Caco-2 (cell line): ENCODE measurements at regions not wholly inside any gene's neighbourhood (a gene's known extent, or its start where the extent isn't known, plus 50 kb on each side); places are given as distances from the start of the nearest gene placed in this dataset.

Experiments
- BruUV-seq: library from RNA; stranded (reverse); fragments of 400-500 nt; replicated peaks from 2 replicates; lab custom pipeline; 2021; lab: Mats Ljungman, UMichigan
- CTCF ChIA-PET: fragments of 300-600 bp; sonication (Branson Sonifier 250); formaldehyde crosslinking; loops from one replicate; lab custom pipeline; 2022; ENCODE audit warnings: antibody characterized with exemption; lab: Charles Lee
- POLR2A ChIA-PET: fragments of 300-600 bp; sonication (Branson Sonifier 250); formaldehyde crosslinking; loops from one replicate; lab custom pipeline; 2022; ENCODE audit warnings: antibody characterized with exemption; lab: Charles Lee
- DNase-seq, 2 experiments: peaks; one replicate each; pipeline versions ENCODE4 v3.0.0 to v3.0.0-alpha.2; 2020 to 2022
- H3K27me3 ChIP-seq: replicated peaks from 2 replicates; pipeline ENCODE4 v1.6.0; 2011; ENCODE audit warnings: low read length; ENCODE audit not compliant: control insufficient read depth, insufficient read depth
- H3K36me3 ChIP-seq: 2 replicates; pipeline ENCODE4 v1.5.1; 2011; ENCODE audit warnings: low read length; ENCODE audit not compliant: control insufficient read depth, insufficient read depth
- H3K4me1 ChIP-seq: fragments of 250-450 bp; sonication (Bioruptor Pico); 2 replicates; pipeline ENCODE4 v1.5.1; 2020; ENCODE audit warnings: mild to moderate bottlenecking
- H3K4me3 ChIP-seq: 2 replicates; pipeline ENCODE4 v1.5.1; 2011; ENCODE audit warnings: low read depth, mild to moderate bottlenecking, control low read depth, low read length
- H3K9me3 ChIP-seq: fragments of 250-450 bp; sonication (Bioruptor Pico); 2 replicates; pipeline ENCODE4 v1.5.1; 2020; ENCODE audit warnings: mild to moderate bottlenecking, moderate library complexity
- H3K27ac Mint-ChIP-seq: one replicate; pipeline ENCODE4 v1.8.0; 2022; ENCODE audit warnings: mixed read lengths; ENCODE audit not compliant: unreplicated experiment
- H3K27me3 Mint-ChIP-seq: one replicate; pipeline ENCODE4 v1.8.0; 2022; ENCODE audit warnings: mixed read lengths; ENCODE audit not compliant: insufficient read depth, unreplicated experiment
- H3K36me3 Mint-ChIP-seq: one replicate; pipeline ENCODE4 v1.8.0; 2022; ENCODE audit warnings: mild to moderate bottlenecking, mixed read lengths; ENCODE audit not compliant: insufficient read depth, unreplicated experiment
- H3K4me1 Mint-ChIP-seq: one replicate; pipeline ENCODE4 v1.8.0; 2022; ENCODE audit warnings: low read depth, mixed read lengths; ENCODE audit not compliant: unreplicated experiment
- H3K4me3 Mint-ChIP-seq: one replicate; pipeline ENCODE4 v1.8.0; 2022; ENCODE audit warnings: mild to moderate bottlenecking, moderate library complexity, mixed read lengths; ENCODE audit not compliant: unreplicated experiment
- H3K9me3 Mint-ChIP-seq: one replicate; pipeline ENCODE4 v1.8.0; 2022; ENCODE audit warnings: mixed read lengths; ENCODE audit not compliant: unreplicated experiment
- CTCF ChIP-seq, 2 experiments: fragments of 200-600 bp in 1 of 2; IDR thresholded peaks; 1 replicate in 1 of 2; 2 replicates in 1 of 2; pipeline versions ENCODE4 v1.5.1 to v1.8.0; 2011 to 2022; ENCODE audit warnings: antibody characterized with exemption in 1 of 2, control low read depth in 1 of 2, inconsistent platforms in 1 of 2, low read depth in 1 of 2, low read length in 1 of 2, mild to moderate bottlenecking in 1 of 2, moderate library complexity in 1 of 2; ENCODE audit not compliant: insufficient read depth in 1 of 2, severe bottlenecking in 1 of 2, unreplicated experiment in 1 of 2
- intact Hi-C: fragments of 100-400 bp; cut with micrococcal nuclease; formaldehyde crosslinking; loops from one replicate; pipeline ENCODE4 v1.10.0; 2022; ENCODE audit not compliant: unreplicated experiment

- no peak for TF ChIP-seq CTCF (IDR thresholded peaks at IDR 0.05; ENCODE audit: insufficient read depth in 1 of 2, low read depth in 1 of 2, low read length in 1 of 2, severe bottlenecking in 1 of 2, unreplicated experiment in 1 of 2)
- no peak overlapping the region for H3K4me3 Mint-ChIP-seq
- Histone ChIP-seq H3K27me3 (no peaks in the 10 kb centered on the region), H3K4me3 (no peak overlapping the region), H3K4me1 (no peaks in the 10 kb centered on the region), H3K36me3 (no peaks in the 10 kb centered on the region), H3K9me3 (no peaks in the 10 kb centered on the region)
- ChIA-PET CTCF (no interaction called here), POLR2A (no interaction called here)
- intact Hi-C loops, result no loop called here
- H3K9me3 Mint-ChIP-seq, result peaks cover 15% of the 10 kb centered on the region
- H3K27me3 Mint-ChIP-seq, result peaks cover 3% of the 10 kb centered on the region
- no peaks in the 10 kb centered on the region for H3K36me3 Mint-ChIP-seq
- H3K27ac Mint-ChIP-seq, result no peak overlapping the region
- no peaks in the 10 kb centered on the region for H3K4me1 Mint-ChIP-seq
- no TSS peak for BruUV-seq
- DNase-seq, result no peak
Observed at GRCh38 chr5:73322437-73323076, 126.0 kb downstream of the FOXD1 start.

GRCh38 chr5:73321757-73322436 lies 126.7 kb downstream of the FOXD1 start:
- POLR2A ChIA-PET, result no interaction called here
- no peak for DNase-seq
- H3K27ac Mint-ChIP-seq, result no peak overlapping the region
- Histone ChIP-seq H3K27me3 (no peaks in the 10 kb centered on the region), H3K36me3 (no peaks in the 10 kb centered on the region), H3K4me3 (no peak overlapping the region), H3K4me1 (no peaks in the 10 kb centered on the region), H3K9me3 (no peaks in the 10 kb centered on the region)
- no peaks in the 10 kb centered on the region for H3K36me3 Mint-ChIP-seq
- H3K4me1 Mint-ChIP-seq, result no peaks in the 10 kb centered on the region
- CTCF ChIA-PET, result no interaction called here
- peaks cover 3% of the 10 kb centered on the region for H3K27me3 Mint-ChIP-seq
- H3K9me3 Mint-ChIP-seq, result peaks cover 15% of the 10 kb centered on the region
- no peak overlapping the region for H3K4me3 Mint-ChIP-seq
- intact Hi-C loops, result no loop called here
- TF ChIP-seq CTCF (IDR thresholded peaks at IDR 0.05; ENCODE audit: insufficient read depth in 1 of 2, low read depth in 1 of 2, low read length in 1 of 2, severe bottlenecking in 1 of 2, unreplicated experiment in 1 of 2), result no peak
- BruUV-seq, result no TSS peak

- TF ChIP-seq CTCF (IDR thresholded peaks at IDR 0.05; ENCODE audit: insufficient read depth in 1 of 2, low read depth in 1 of 2, low read length in 1 of 2, severe bottlenecking in 1 of 2, unreplicated experiment in 1 of 2), result no peak
- ChIA-PET POLR2A (no interaction called here), CTCF (no interaction called here)
- H3K9me3 Mint-ChIP-seq, result peaks cover 15% of the 10 kb centered on the region
- H3K27me3 Mint-ChIP-seq, result no peaks in the 10 kb centered on the region
- Histone ChIP-seq H3K27me3 (no peaks in the 10 kb centered on the region), H3K4me1 (no peaks in the 10 kb centered on the region), H3K4me3 (no peak overlapping the region), H3K36me3 (no peaks in the 10 kb centered on the region), H3K9me3 (no peaks in the 10 kb centered on the region)
- H3K4me1 Mint-ChIP-seq, result no peaks in the 10 kb centered on the region
- intact Hi-C loops, result no loop called here
- no peaks in the 10 kb centered on the region for H3K36me3 Mint-ChIP-seq
- no peak for DNase-seq
- H3K4me3 Mint-ChIP-seq, result no peak overlapping the region
- no TSS peak for BruUV-seq
- H3K27ac Mint-ChIP-seq, result no peak overlapping the region
Observed at GRCh38 chr5:73319036-73319435, 129.5 kb downstream of the FOXD1 start.
